K562 (cell line): ENCODE measurements at regions not wholly inside any gene's neighbourhood (a gene's known extent, or its start where the extent isn't known, plus 50 kb on each side); places are given as distances from the start of the nearest gene placed in this dataset.

Experiments used
- PREB ChIP-seq: sonication (generic); formaldehyde crosslinking; IDR thresholded peaks from 2 replicates; pipeline ENCODE4 v1.8.1; 2023; ENCODE audit warnings: mild to moderate bottlenecking, missing genetic modification reagents
- RBFOX2 ChIP-seq: fragments of 200-400 bp; formaldehyde crosslinking; IDR thresholded peaks from 2 replicates; pipeline ENCODE4 v1.6.1; 2017; ENCODE audit warnings: low read depth, mild to moderate bottlenecking, low read length, moderate library complexity
- ZNF609 ChIP-seq: sonication (generic); formaldehyde crosslinking; IDR thresholded peaks from 2 replicates; pipeline ENCODE4 v1.8.1; 2023; ENCODE audit warnings: missing genetic modification reagents, mild to moderate bottlenecking, borderline replicate concordance
- TF ChIP-seq, protein P1 (sequence below), 3 experiments: IDR thresholded peaks in 2 of 3; conservative IDR thresholded peaks in 1 of 3; 2 replicates each; pipeline ENCODE4 v1.5.1; 2011 to 2012; ENCODE audit warnings: low read length in 3 of 3, mild to moderate bottlenecking in 3 of 3, control low read depth in 2 of 3, improper control_type of control experiment in 1 of 3, inconsistent platforms in 1 of 3, low read depth in 1 of 3, mixed read lengths in 1 of 3, moderate library complexity in 1 of 3; ENCODE audit not compliant: insufficient read depth in 2 of 3

- TF ChIP-seq ZNF609 (CRISPR knock-in tag), result no peak
- TF ChIP-seq RBFOX2, result no peak
- no peak for TF ChIP-seq PREB
- TF ChIP-seq, protein P1, sequence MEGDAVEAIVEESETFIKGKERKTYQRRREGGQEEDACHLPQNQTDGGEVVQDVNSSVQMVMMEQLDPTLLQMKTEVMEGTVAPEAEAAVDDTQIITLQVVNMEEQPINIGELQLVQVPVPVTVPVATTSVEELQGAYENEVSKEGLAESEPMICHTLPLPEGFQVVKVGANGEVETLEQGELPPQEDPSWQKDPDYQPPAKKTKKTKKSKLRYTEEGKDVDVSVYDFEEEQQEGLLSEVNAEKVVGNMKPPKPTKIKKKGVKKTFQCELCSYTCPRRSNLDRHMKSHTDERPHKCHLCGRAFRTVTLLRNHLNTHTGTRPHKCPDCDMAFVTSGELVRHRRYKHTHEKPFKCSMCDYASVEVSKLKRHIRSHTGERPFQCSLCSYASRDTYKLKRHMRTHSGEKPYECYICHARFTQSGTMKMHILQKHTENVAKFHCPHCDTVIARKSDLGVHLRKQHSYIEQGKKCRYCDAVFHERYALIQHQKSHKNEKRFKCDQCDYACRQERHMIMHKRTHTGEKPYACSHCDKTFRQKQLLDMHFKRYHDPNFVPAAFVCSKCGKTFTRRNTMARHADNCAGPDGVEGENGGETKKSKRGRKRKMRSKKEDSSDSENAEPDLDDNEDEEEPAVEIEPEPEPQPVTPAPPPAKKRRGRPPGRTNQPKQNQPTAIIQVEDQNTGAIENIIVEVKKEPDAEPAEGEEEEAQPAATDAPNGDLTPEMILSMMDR (IDR thresholded peaks at IDR 0.05 in 2 of 3, conservative IDR thresholded peaks at IDR 0.05 in 1 of 3; ENCODE audit: insufficient read depth in 2 of 3, low read depth in 1 of 3, low read length in 3 of 3), result no peak
Observed at GRCh38 chr12:46453428-46453827, 80.9 kb upstream of the SLC38A2 start (continued).
